H1 (cell line): ENCODE measurements at regions not wholly inside any gene's neighbourhood (a gene's known extent, or its start where the extent isn't known, plus 50 kb on each side); places are given as distances from the start of the nearest gene placed in this dataset.

ENCODE experiments used
- CEBPB ChIP-seq: IDR thresholded peaks from 2 replicates; pipeline ENCODE4 v1.6.1; 2012; ENCODE audit warnings: low read depth, low read length
- GTF2F1 ChIP-seq: IDR thresholded peaks from 2 replicates; pipeline ENCODE4 v1.6.1; 2012; ENCODE audit warnings: low read depth, low read length, improper control_type of control experiment, borderline replicate concordance
- POLR2A ChIP-seq, 2 experiments: IDR thresholded peaks; 1 replicate in 1 of 2; 2 replicates in 1 of 2; pipeline ENCODE4 v1.6.1; 2011; ENCODE audit warnings: low read depth in 2 of 2, low read length in 2 of 2, mild to moderate bottlenecking in 2 of 2; ENCODE audit errors: control extremely low read depth in 1 of 2
- RAD21 ChIP-seq, 2 experiments: IDR thresholded peaks in 1 of 2; conservative IDR thresholded peaks in 1 of 2; 2 replicates each; pipeline ENCODE4 v1.6.1; 2011; ENCODE audit warnings: low read depth in 2 of 2, low read length in 2 of 2, improper control_type of control experiment in 1 of 2, inconsistent platforms in 1 of 2, mild to moderate bottlenecking in 1 of 2, moderate library complexity in 1 of 2
- TF ChIP-seq, protein P1 (sequence below): fragments of 300-600 bp; sonication (generic); IDR thresholded peaks from 2 replicates; pipeline ENCODE4 v1.7.1; 2012; ENCODE audit warnings: low read length, moderate library complexity, mild to moderate bottlenecking, inconsistent platforms; ENCODE audit not compliant: insufficient replicate concordance
- TF ChIP-seq, protein P2 (sequence below): IDR thresholded peaks from 2 replicates; pipeline ENCODE4 v1.6.1; 2012; ENCODE audit warnings: inconsistent platforms

DNA sequence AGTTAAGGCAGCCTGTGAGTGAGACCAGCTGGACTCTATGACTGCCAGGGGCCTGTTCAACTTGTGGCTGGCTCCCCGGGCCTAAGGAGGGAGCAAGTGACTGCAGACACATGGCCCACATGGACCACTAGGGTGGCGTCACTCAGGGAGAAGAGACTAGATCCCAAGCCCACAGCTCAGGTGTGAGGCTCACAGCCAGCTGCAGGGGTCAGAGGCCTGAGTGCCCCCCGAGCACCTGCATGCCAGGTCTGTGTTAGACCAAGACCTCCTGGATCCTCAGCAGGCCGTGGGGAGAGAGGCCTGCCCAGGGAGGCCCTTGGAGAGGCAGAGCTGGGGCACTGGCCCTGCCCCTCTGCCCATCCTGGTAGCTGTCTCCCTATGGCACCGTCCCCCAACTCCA lies 142.4 kb upstream of the RUNX3 start (continued):
- TF ChIP-seq, protein P1, sequence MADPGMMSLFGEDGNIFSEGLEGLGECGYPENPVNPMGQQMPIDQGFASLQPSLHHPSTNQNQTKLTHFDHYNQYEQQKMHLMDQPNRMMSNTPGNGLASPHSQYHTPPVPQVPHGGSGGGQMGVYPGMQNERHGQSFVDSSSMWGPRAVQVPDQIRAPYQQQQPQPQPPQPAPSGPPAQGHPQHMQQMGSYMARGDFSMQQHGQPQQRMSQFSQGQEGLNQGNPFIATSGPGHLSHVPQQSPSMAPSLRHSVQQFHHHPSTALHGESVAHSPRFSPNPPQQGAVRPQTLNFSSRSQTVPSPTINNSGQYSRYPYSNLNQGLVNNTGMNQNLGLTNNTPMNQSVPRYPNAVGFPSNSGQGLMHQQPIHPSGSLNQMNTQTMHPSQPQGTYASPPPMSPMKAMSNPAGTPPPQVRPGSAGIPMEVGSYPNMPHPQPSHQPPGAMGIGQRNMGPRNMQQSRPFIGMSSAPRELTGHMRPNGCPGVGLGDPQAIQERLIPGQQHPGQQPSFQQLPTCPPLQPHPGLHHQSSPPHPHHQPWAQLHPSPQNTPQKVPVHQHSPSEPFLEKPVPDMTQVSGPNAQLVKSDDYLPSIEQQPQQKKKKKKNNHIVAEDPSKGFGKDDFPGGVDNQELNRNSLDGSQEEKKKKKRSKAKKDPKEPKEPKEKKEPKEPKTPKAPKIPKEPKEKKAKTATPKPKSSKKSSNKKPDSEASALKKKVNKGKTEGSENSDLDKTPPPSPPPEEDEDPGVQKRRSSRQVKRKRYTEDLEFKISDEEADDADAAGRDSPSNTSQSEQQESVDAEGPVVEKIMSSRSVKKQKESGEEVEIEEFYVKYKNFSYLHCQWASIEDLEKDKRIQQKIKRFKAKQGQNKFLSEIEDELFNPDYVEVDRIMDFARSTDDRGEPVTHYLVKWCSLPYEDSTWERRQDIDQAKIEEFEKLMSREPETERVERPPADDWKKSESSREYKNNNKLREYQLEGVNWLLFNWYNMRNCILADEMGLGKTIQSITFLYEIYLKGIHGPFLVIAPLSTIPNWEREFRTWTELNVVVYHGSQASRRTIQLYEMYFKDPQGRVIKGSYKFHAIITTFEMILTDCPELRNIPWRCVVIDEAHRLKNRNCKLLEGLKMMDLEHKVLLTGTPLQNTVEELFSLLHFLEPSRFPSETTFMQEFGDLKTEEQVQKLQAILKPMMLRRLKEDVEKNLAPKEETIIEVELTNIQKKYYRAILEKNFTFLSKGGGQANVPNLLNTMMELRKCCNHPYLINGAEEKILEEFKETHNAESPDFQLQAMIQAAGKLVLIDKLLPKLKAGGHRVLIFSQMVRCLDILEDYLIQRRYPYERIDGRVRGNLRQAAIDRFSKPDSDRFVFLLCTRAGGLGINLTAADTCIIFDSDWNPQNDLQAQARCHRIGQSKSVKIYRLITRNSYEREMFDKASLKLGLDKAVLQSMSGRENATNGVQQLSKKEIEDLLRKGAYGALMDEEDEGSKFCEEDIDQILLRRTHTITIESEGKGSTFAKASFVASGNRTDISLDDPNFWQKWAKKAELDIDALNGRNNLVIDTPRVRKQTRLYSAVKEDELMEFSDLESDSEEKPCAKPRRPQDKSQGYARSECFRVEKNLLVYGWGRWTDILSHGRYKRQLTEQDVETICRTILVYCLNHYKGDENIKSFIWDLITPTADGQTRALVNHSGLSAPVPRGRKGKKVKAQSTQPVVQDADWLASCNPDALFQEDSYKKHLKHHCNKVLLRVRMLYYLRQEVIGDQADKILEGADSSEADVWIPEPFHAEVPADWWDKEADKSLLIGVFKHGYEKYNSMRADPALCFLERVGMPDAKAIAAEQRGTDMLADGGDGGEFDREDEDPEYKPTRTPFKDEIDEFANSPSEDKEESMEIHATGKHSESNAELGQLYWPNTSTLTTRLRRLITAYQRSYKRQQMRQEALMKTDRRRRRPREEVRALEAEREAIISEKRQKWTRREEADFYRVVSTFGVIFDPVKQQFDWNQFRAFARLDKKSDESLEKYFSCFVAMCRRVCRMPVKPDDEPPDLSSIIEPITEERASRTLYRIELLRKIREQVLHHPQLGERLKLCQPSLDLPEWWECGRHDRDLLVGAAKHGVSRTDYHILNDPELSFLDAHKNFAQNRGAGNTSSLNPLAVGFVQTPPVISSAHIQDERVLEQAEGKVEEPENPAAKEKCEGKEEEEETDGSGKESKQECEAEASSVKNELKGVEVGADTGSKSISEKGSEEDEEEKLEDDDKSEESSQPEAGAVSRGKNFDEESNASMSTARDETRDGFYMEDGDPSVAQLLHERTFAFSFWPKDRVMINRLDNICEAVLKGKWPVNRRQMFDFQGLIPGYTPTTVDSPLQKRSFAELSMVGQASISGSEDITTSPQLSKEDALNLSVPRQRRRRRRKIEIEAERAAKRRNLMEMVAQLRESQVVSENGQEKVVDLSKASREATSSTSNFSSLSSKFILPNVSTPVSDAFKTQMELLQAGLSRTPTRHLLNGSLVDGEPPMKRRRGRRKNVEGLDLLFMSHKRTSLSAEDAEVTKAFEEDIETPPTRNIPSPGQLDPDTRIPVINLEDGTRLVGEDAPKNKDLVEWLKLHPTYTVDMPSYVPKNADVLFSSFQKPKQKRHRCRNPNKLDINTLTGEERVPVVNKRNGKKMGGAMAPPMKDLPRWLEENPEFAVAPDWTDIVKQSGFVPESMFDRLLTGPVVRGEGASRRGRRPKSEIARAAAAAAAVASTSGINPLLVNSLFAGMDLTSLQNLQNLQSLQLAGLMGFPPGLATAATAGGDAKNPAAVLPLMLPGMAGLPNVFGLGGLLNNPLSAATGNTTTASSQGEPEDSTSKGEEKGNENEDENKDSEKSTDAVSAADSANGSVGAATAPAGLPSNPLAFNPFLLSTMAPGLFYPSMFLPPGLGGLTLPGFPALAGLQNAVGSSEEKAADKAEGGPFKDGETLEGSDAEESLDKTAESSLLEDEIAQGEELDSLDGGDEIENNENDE: no peak
- TF ChIP-seq POLR2A (IDR thresholded peaks at IDR 0.05; ENCODE audit: control extremely low read depth in 1 of 2, low read depth in 2 of 2, low read length in 2 of 2) (no peak), RAD21 (IDR thresholded peaks at IDR 0.05 in 1 of 2, conservative IDR thresholded peaks at IDR 0.05 in 1 of 2; ENCODE audit: low read depth in 2 of 2, low read length in 2 of 2) (no peak), GTF2F1 (no peak), CEBPB (no peak)
- TF ChIP-seq, protein P2, sequence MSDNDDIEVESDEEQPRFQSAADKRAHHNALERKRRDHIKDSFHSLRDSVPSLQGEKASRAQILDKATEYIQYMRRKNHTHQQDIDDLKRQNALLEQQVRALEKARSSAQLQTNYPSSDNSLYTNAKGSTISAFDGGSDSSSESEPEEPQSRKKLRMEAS: no peak
